Body of pancreas (tissue), 4 donors: ENCODE measurements at regions not wholly inside any gene's neighbourhood (a gene's known extent, or its start where the extent isn't known, plus 50 kb on each side); places are given as distances from the start of the nearest gene placed in this dataset.

ENCODE experiments used
- POLR2A ChIP-seq, 3 donors: fragments of 450-650 bp; IDR thresholded peaks; one replicate each; pipeline ENCODE4 v1.6.1; 2016; ENCODE audit warnings: antibody characterized with exemption in 3 of 3, mild to moderate bottlenecking in 2 of 3
- TF ChIP-seq, protein P1 (sequence below), 7 experiments: fragments of 450-650 bp in 4 of 7; fragments of 200-600 bp in 3 of 7; sonication (generic) in 3 of 7; IDR thresholded peaks; one replicate each; pipeline ENCODE4 v1.5.1; 2016 to 2019; ENCODE audit warnings: antibody characterized with exemption in 7 of 7

DNA sequence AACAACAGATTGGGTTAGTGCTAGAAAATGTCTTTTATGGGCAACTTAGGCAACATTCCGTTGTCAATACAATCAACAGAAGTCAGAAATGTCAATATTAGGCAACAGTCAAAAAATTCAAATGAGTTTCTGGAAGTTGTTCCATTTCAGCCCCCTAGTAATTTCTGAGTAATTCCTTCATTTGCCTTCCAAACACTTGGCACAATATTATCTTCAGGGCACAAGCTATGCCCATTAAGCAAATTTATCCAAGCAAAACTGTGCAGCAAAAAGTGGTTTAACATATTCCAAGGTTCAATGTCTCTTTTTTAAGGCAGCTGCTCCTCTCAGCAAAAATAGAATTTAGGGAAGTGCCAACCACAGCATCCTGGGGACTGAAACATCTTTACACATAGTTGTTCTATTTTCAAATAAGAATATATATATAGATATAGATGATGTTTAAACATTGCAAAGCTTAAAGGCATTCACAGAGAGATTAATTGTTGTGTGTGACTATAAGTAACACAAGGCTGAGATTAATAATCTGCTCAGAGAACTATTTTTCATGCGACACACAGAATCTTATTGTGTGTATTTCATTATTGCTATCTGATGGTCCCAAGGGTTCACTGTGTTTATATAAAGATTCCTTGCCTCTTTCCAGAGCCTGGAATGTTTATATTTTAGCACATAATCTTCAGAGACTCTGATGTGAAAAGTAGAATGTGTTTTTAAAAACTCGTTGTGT, 75.2 kb upstream of the ADTRP start:
- TF ChIP-seq POLR2A (IDR thresholded peaks at IDR 0.05): no peak
- TF ChIP-seq, protein P1, sequence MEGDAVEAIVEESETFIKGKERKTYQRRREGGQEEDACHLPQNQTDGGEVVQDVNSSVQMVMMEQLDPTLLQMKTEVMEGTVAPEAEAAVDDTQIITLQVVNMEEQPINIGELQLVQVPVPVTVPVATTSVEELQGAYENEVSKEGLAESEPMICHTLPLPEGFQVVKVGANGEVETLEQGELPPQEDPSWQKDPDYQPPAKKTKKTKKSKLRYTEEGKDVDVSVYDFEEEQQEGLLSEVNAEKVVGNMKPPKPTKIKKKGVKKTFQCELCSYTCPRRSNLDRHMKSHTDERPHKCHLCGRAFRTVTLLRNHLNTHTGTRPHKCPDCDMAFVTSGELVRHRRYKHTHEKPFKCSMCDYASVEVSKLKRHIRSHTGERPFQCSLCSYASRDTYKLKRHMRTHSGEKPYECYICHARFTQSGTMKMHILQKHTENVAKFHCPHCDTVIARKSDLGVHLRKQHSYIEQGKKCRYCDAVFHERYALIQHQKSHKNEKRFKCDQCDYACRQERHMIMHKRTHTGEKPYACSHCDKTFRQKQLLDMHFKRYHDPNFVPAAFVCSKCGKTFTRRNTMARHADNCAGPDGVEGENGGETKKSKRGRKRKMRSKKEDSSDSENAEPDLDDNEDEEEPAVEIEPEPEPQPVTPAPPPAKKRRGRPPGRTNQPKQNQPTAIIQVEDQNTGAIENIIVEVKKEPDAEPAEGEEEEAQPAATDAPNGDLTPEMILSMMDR (IDR thresholded peaks at IDR 0.05): no peak
